Endothelial cell of umbilical vein (primary cell): ENCODE measurements at regions not wholly inside any gene's neighbourhood (a gene's known extent, or its start where the extent isn't known, plus 50 kb on each side); places are given as distances from the start of the nearest gene placed in this dataset.

ENCODE experiments used
- BruUV-seq: library from RNA; stranded (reverse); fragments of 400-500 nt; replicated peaks from 2 replicates; lab custom pipeline; 2021; lab: Mats Ljungman, UMichigan
- CTCF ChIA-PET: fragments of 300-600, 350-600 bp; sonication (Branson Sonifier 250); formaldehyde crosslinking; loops from one replicate; lab custom pipeline; 2021; ENCODE audit warnings: antibody characterized with exemption, inconsistent platforms; lab: Charles Lee
- POLR2A ChIA-PET: fragments of 300-600, 350-600 bp; sonication (Branson Sonifier 250); formaldehyde crosslinking; loops from one replicate; lab custom pipeline; 2021; ENCODE audit warnings: antibody characterized with exemption, inconsistent platforms; lab: Charles Lee
- DNase-seq: peaks from one replicate; pipeline ENCODE4 v3.0.0-alpha.2; 2011; ENCODE audit warnings: low read depth, low spot score
- FAIRE-seq: peaks from 2 replicates; lab custom pipeline; 2011; peaks lifted over from hg19 to GRCh38; lab: Jason Lieb, UNC
- H2AFZ ChIP-seq: 2 replicates; pipeline ENCODE4 v1.6.0; 2012; ENCODE audit warnings: low read depth, low read length, control low read depth, inconsistent platforms
- H3K27ac ChIP-seq: 2 replicates; pipeline ENCODE4 v1.5.1; 2011; ENCODE audit warnings: low read depth, mild to moderate bottlenecking, control low read depth, low read length, moderate library complexity; ENCODE audit not compliant: insufficient read depth
- H3K27me3 ChIP-seq, 2 experiments: 2 replicates each; pipeline versions ENCODE4 v1.6.0 to v1.6.1; 2011; ENCODE audit warnings: low read length in 2 of 2, mixed read lengths in 1 of 2; ENCODE audit not compliant: control insufficient read depth in 2 of 2, insufficient read depth in 2 of 2
- H3K36me3 ChIP-seq, 2 experiments: 2 replicates in 1 of 2; 3 replicates in 1 of 2; pipeline ENCODE4 v1.5.1; 2011; ENCODE audit warnings: low read length in 2 of 2, mild to moderate bottlenecking in 1 of 2, moderate library complexity in 1 of 2; ENCODE audit not compliant: control insufficient read depth in 2 of 2, insufficient read depth in 2 of 2; ENCODE audit errors: extremely low read depth in 1 of 2
- H3K4me1 ChIP-seq: 3 replicates; pipeline ENCODE4 v1.5.1; 2011; ENCODE audit warnings: mild to moderate bottlenecking, low read length; ENCODE audit not compliant: control insufficient read depth, insufficient read depth; ENCODE audit errors: extremely low read depth
- H3K4me2 ChIP-seq: 2 replicates; pipeline ENCODE4 v1.6.1; 2011; ENCODE audit warnings: low read length, control low read depth, mixed read lengths; ENCODE audit not compliant: insufficient read depth
- H3K4me3 ChIP-seq, 3 experiments: fragments of 200-600 bp in 1 of 3; sonication (generic), shearing (Covaris generic) in 1 of 3; replicated peaks in 1 of 3; 2 replicates each; pipeline ENCODE4 v1.5.1; 2011 to 2016; ENCODE audit warnings: control low read depth in 3 of 3, low read length in 3 of 3, mild to moderate bottlenecking in 2 of 3, inconsistent platforms in 1 of 3, low read depth in 1 of 3, moderate library complexity in 1 of 3; ENCODE audit not compliant: insufficient read depth in 1 of 3
- H3K79me2 ChIP-seq: 2 replicates; pipeline ENCODE4 v1.6.0; 2012; ENCODE audit warnings: low read length, inconsistent platforms; ENCODE audit not compliant: control insufficient read depth, insufficient read depth
- H3K9ac ChIP-seq: replicated peaks from 2 replicates; pipeline ENCODE3; 2011; ENCODE audit warnings: low read length, control low read depth; ENCODE audit not compliant: insufficient read depth; ENCODE audit errors: extremely low read depth
- H3K9me1 ChIP-seq: replicated peaks from 3 replicates; pipeline ENCODE4 v1.6.0; 2011; ENCODE audit warnings: mild to moderate bottlenecking, low read length; ENCODE audit not compliant: control insufficient read depth, insufficient read depth; ENCODE audit errors: extremely low read depth
- H3K9me3 ChIP-seq: replicated peaks from 2 replicates; pipeline ENCODE4 v1.5.1; 2012; ENCODE audit warnings: low read length, inconsistent platforms; ENCODE audit not compliant: control insufficient read depth, insufficient read depth
- H4K20me1 ChIP-seq: replicated peaks from 2 replicates; pipeline ENCODE3; 2011; ENCODE audit warnings: mild to moderate bottlenecking, low read length; ENCODE audit not compliant: control insufficient read depth, insufficient read depth; ENCODE audit errors: extremely low read depth
- EZH2 ChIP-seq: IDR thresholded peaks from 2 replicates; pipeline ENCODE4 v1.6.1; 2012; ENCODE audit warnings: borderline replicate concordance, low read depth, mild to moderate bottlenecking, moderate library complexity, low read length, inconsistent platforms; ENCODE audit not compliant: severe bottlenecking
- FOS ChIP-seq: IDR thresholded peaks from 2 replicates; pipeline ENCODE4 v1.6.1; 2011; ENCODE audit warnings: mild to moderate bottlenecking, low read length, moderate library complexity, borderline replicate concordance; ENCODE audit not compliant: insufficient read depth
- GATA2 ChIP-seq: IDR thresholded peaks from 2 replicates; pipeline ENCODE4 v1.7.0; 2011; ENCODE audit warnings: low read depth, mild to moderate bottlenecking, moderate library complexity, mixed read lengths, low read length; ENCODE audit not compliant: insufficient read length, insufficient read depth
- JUN ChIP-seq: IDR thresholded peaks from 2 replicates; pipeline ENCODE4 v1.6.1; 2011; ENCODE audit warnings: borderline replicate concordance, low read depth; ENCODE audit not compliant: insufficient read length, insufficient read depth
- MYC ChIP-seq: IDR thresholded peaks from one replicate; pipeline ENCODE4 v1.6.1; 2011; ENCODE audit warnings: mild to moderate bottlenecking, low read depth, low read length
- POLR2A ChIP-seq: IDR thresholded peaks from 2 replicates; pipeline ENCODE4 v1.6.1; 2012; ENCODE audit warnings: low read depth, mild to moderate bottlenecking, control low read depth, low read length
- POLR2AphosphoS5 ChIP-seq: IDR thresholded peaks from 2 replicates; pipeline ENCODE4 v1.6.1; 2012; ENCODE audit warnings: low read depth, mild to moderate bottlenecking, control low read depth, low read length, moderate library complexity; ENCODE audit not compliant: insufficient read depth
- dilution Hi-C: fragments of 300-500 bp; cut with MboI; formaldehyde crosslinking; loops from one replicate; pipeline ENCODE4 v1.15.0; 2019; ENCODE audit warnings: low sequenced_read_pairs; ENCODE audit not compliant: extremely low pct_ligation_motif_present
- intact Hi-C: fragments of 100-400 bp; cut with micrococcal nuclease; formaldehyde crosslinking; loops from one replicate; pipeline ENCODE4 v1.10.0; 2022
- TF ChIP-seq, protein P1 (sequence below): IDR thresholded peaks from 2 replicates; pipeline ENCODE4 v1.6.1; 2011; ENCODE audit not compliant: insufficient read depth, insufficient read length
- TF ChIP-seq, protein P2 (sequence below), 2 donors: IDR thresholded peaks; 1 replicate in 1 of 2; 2 replicates in 1 of 2; pipeline ENCODE4 v1.5.1; 2011; ENCODE audit warnings: low read length in 2 of 2, mild to moderate bottlenecking in 2 of 2, moderate library complexity in 2 of 2, control low read depth in 1 of 2, inconsistent platforms in 1 of 2, low read depth in 1 of 2; ENCODE audit not compliant: insufficient read depth in 1 of 2; ENCODE audit errors: extremely low read depth in 1 of 2

- H4K20me1 ChIP-seq = no peaks in the 10 kb centered on the region
- CTCF ChIA-PET = no interaction called here
- dilution Hi-C loops = no loop called here
Observed at GRCh38 chr1:209483691-209484090, 99.8 kb upstream of the CAMK1G start.

More at GRCh38 chr1:209483691-209484090, 99.8 kb upstream of the CAMK1G start:
- Histone ChIP-seq H3K79me2 (no peaks in the 10 kb centered on the region), H3K9me3 (no peaks in the 10 kb centered on the region), H3K27me3 (no peaks in the 10 kb centered on the region), H3K9me1 (no peaks in the 10 kb centered on the region), H3K4me3 (no peak overlapping the region), H3K4me1 (no peaks in the 10 kb centered on the region), H2AFZ (no peak overlapping the region), H3K36me3 (no peaks in the 10 kb centered on the region), H3K9ac (no peak overlapping the region), H3K4me2 (no peak overlapping the region), H3K27ac (no peak overlapping the region)
- no peak for FAIRE-seq
- POLR2A ChIA-PET = no interaction called here
- no peak for TF ChIP-seq GATA2
- TF ChIP-seq JUN = no peak
- TF ChIP-seq, protein P1, sequence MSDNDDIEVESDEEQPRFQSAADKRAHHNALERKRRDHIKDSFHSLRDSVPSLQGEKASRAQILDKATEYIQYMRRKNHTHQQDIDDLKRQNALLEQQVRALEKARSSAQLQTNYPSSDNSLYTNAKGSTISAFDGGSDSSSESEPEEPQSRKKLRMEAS = no peak
- TF ChIP-seq FOS = no peak
- TF ChIP-seq POLR2AphosphoS5 = no peak
- TF ChIP-seq, protein P2, sequence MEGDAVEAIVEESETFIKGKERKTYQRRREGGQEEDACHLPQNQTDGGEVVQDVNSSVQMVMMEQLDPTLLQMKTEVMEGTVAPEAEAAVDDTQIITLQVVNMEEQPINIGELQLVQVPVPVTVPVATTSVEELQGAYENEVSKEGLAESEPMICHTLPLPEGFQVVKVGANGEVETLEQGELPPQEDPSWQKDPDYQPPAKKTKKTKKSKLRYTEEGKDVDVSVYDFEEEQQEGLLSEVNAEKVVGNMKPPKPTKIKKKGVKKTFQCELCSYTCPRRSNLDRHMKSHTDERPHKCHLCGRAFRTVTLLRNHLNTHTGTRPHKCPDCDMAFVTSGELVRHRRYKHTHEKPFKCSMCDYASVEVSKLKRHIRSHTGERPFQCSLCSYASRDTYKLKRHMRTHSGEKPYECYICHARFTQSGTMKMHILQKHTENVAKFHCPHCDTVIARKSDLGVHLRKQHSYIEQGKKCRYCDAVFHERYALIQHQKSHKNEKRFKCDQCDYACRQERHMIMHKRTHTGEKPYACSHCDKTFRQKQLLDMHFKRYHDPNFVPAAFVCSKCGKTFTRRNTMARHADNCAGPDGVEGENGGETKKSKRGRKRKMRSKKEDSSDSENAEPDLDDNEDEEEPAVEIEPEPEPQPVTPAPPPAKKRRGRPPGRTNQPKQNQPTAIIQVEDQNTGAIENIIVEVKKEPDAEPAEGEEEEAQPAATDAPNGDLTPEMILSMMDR (IDR thresholded peaks at IDR 0.05; ENCODE audit: extremely low read depth in 1 of 2, insufficient read depth in 1 of 2, low read depth in 1 of 2, low read length in 2 of 2) = no peak
- TF ChIP-seq EZH2 = no peak
- no peak for TF ChIP-seq POLR2A
- TF ChIP-seq MYC = no peak
- no peak for DNase-seq
- intact Hi-C loops = no loop called here
- BruUV-seq = no TSS peak
